Caco-2 (cell line): ENCODE measurements at regions not wholly inside any gene's neighbourhood (a gene's known extent, or its start where the extent isn't known, plus 50 kb on each side); places are given as distances from the start of the nearest gene placed in this dataset.

Source experiments
- BruUV-seq: library from RNA; stranded (reverse); fragments of 400-500 nt; replicated peaks from 2 replicates; lab custom pipeline; 2021; lab: Mats Ljungman, UMichigan
- CTCF ChIA-PET: fragments of 300-600 bp; sonication (Branson Sonifier 250); formaldehyde crosslinking; loops from one replicate; lab custom pipeline; 2022; ENCODE audit warnings: antibody characterized with exemption; lab: Charles Lee
- POLR2A ChIA-PET: fragments of 300-600 bp; sonication (Branson Sonifier 250); formaldehyde crosslinking; loops from one replicate; lab custom pipeline; 2022; ENCODE audit warnings: antibody characterized with exemption; lab: Charles Lee
- DNase-seq, 2 experiments: peaks; one replicate each; pipeline versions ENCODE4 v3.0.0 to v3.0.0-alpha.2; 2020 to 2022
- H3K27me3 ChIP-seq: replicated peaks from 2 replicates; pipeline ENCODE4 v1.6.0; 2011; ENCODE audit warnings: low read length; ENCODE audit not compliant: control insufficient read depth, insufficient read depth
- H3K36me3 ChIP-seq: 2 replicates; pipeline ENCODE4 v1.5.1; 2011; ENCODE audit warnings: low read length; ENCODE audit not compliant: control insufficient read depth, insufficient read depth
- H3K4me1 ChIP-seq: fragments of 250-450 bp; sonication (Bioruptor Pico); 2 replicates; pipeline ENCODE4 v1.5.1; 2020; ENCODE audit warnings: mild to moderate bottlenecking
- H3K4me3 ChIP-seq: 2 replicates; pipeline ENCODE4 v1.5.1; 2011; ENCODE audit warnings: low read depth, mild to moderate bottlenecking, control low read depth, low read length
- H3K9me3 ChIP-seq: fragments of 250-450 bp; sonication (Bioruptor Pico); 2 replicates; pipeline ENCODE4 v1.5.1; 2020; ENCODE audit warnings: mild to moderate bottlenecking, moderate library complexity
- H3K27ac Mint-ChIP-seq: one replicate; pipeline ENCODE4 v1.8.0; 2022; ENCODE audit warnings: mixed read lengths; ENCODE audit not compliant: unreplicated experiment
- H3K27me3 Mint-ChIP-seq: one replicate; pipeline ENCODE4 v1.8.0; 2022; ENCODE audit warnings: mixed read lengths; ENCODE audit not compliant: insufficient read depth, unreplicated experiment
- H3K36me3 Mint-ChIP-seq: one replicate; pipeline ENCODE4 v1.8.0; 2022; ENCODE audit warnings: mild to moderate bottlenecking, mixed read lengths; ENCODE audit not compliant: insufficient read depth, unreplicated experiment
- H3K4me1 Mint-ChIP-seq: one replicate; pipeline ENCODE4 v1.8.0; 2022; ENCODE audit warnings: low read depth, mixed read lengths; ENCODE audit not compliant: unreplicated experiment
- H3K4me3 Mint-ChIP-seq: one replicate; pipeline ENCODE4 v1.8.0; 2022; ENCODE audit warnings: mild to moderate bottlenecking, moderate library complexity, mixed read lengths; ENCODE audit not compliant: unreplicated experiment
- H3K9me3 Mint-ChIP-seq: one replicate; pipeline ENCODE4 v1.8.0; 2022; ENCODE audit warnings: mixed read lengths; ENCODE audit not compliant: unreplicated experiment
- CTCF ChIP-seq, 2 experiments: fragments of 200-600 bp in 1 of 2; IDR thresholded peaks; 1 replicate in 1 of 2; 2 replicates in 1 of 2; pipeline versions ENCODE4 v1.5.1 to v1.8.0; 2011 to 2022; ENCODE audit warnings: antibody characterized with exemption in 1 of 2, control low read depth in 1 of 2, inconsistent platforms in 1 of 2, low read depth in 1 of 2, low read length in 1 of 2, mild to moderate bottlenecking in 1 of 2, moderate library complexity in 1 of 2; ENCODE audit not compliant: insufficient read depth in 1 of 2, severe bottlenecking in 1 of 2, unreplicated experiment in 1 of 2
- intact Hi-C: fragments of 100-400 bp; cut with micrococcal nuclease; formaldehyde crosslinking; loops from one replicate; pipeline ENCODE4 v1.10.0; 2022; ENCODE audit not compliant: unreplicated experiment

DNA sequence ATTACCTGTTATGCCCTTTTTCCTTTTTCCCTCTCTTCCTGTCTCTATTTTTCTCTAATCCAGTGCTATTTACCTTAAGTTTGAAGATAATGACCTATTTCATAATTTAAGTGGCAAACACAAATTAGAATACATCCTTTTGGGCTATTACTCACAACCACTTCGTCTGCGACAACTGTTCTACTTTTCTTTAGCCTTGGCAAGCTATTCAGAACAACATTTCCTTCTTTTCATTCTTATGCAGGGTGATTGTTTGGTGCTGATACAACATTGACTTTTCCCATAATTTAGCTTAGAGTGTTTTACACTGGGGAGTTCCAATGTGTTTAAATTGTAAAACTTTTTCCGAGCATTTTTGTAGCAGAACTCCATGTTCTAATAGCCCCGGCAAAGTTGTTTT lies 86.6 kb upstream of the S1PR1 start:
- H3K27ac Mint-ChIP-seq: no peak overlapping the region
- BruUV-seq: no TSS peak
- H3K27me3 Mint-ChIP-seq: peaks cover 3% of the 10 kb centered on the region
- no peaks in the 10 kb centered on the region for H3K4me1 Mint-ChIP-seq
- DNase-seq: no peak
- ChIA-PET POLR2A (no interaction called here), CTCF (no interaction called here)
- H3K4me1 ChIP-seq: no peaks in the 10 kb centered on the region
- no peak for TF ChIP-seq CTCF (IDR thresholded peaks at IDR 0.05; ENCODE audit: insufficient read depth in 1 of 2, low read depth in 1 of 2, low read length in 1 of 2, severe bottlenecking in 1 of 2, unreplicated experiment in 1 of 2)
- H3K27me3 ChIP-seq: no peaks in the 10 kb centered on the region
- H3K9me3 ChIP-seq: no peaks in the 10 kb centered on the region
- no peaks in the 10 kb centered on the region for H3K9me3 Mint-ChIP-seq
- intact Hi-C loops: no loop called here
- no peaks in the 10 kb centered on the region for H3K36me3 ChIP-seq
- H3K4me3 Mint-ChIP-seq: no peak overlapping the region
- H3K4me3 ChIP-seq: no peak overlapping the region
- H3K36me3 Mint-ChIP-seq: no peaks in the 10 kb centered on the region

DNA sequence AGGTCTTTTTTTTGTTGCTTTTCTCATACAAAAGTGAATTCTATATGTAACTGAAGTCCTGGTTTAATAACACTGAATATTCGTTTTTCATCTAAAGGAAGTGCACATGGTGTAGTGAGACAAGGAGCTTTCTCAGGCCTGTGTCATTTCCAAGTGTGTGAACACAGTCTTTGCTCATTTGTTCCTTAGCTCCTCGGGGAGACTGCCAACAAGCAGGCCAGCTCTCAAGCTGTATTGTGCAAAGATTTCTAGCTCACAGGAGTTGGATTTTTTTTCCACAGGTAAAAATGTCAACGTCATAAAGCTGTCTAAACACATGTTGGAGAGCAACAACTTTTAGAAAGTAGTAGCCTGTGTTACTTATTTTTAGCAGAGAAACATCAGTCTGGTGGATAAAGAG lies 87.8 kb upstream of the S1PR1 start:
- no peak overlapping the region for H3K4me3 Mint-ChIP-seq
- intact Hi-C loops: no loop called here
- no peaks in the 10 kb centered on the region for H3K9me3 Mint-ChIP-seq
- H3K4me1 Mint-ChIP-seq: no peaks in the 10 kb centered on the region
- peaks cover 3% of the 10 kb centered on the region for H3K27me3 Mint-ChIP-seq
- Histone ChIP-seq H3K4me3 (no peak overlapping the region), H3K36me3 (no peaks in the 10 kb centered on the region), H3K9me3 (no peaks in the 10 kb centered on the region), H3K4me1 (no peaks in the 10 kb centered on the region), H3K27me3 (no peaks in the 10 kb centered on the region)
- no peaks in the 10 kb centered on the region for H3K36me3 Mint-ChIP-seq
- DNase-seq: no peak
- TF ChIP-seq CTCF (IDR thresholded peaks at IDR 0.05; ENCODE audit: insufficient read depth in 1 of 2, low read depth in 1 of 2, low read length in 1 of 2, severe bottlenecking in 1 of 2, unreplicated experiment in 1 of 2): no peak
- no TSS peak for BruUV-seq
- ChIA-PET POLR2A (no interaction called here), CTCF (no interaction called here)
- no peak overlapping the region for H3K27ac Mint-ChIP-seq

DNA sequence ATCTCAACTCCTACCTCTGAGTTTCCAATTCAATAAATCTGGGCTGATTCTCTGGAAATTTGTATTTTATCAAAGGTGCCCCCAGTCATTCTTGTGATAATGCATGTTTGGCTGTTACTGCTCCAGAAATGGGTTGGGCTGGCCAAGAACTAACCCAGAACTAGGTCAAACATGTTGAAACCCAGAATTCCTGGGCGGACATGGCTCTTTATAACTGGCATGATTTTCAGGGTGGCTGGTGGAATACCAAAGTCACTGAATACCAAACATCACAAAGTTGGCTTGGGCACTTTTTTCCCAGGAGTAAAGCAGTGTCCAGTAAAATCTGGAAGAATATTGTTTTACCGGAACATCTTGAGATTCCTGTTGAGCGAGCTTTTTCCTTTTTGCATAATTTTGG lies 89.4 kb upstream of the S1PR1 start:
- Histone ChIP-seq H3K9me3 (no peaks in the 10 kb centered on the region), H3K36me3 (no peaks in the 10 kb centered on the region), H3K4me3 (no peak overlapping the region), H3K27me3 (no peaks in the 10 kb centered on the region), H3K4me1 (no peaks in the 10 kb centered on the region)
- Mint-ChIP-seq H3K36me3 (no peaks in the 10 kb centered on the region), H3K27me3 (peaks cover 3% of the 10 kb centered on the region), H3K4me1 (no peaks in the 10 kb centered on the region), H3K27ac (no peak overlapping the region), H3K9me3 (no peaks in the 10 kb centered on the region), H3K4me3 (no peak overlapping the region)
- CTCF ChIA-PET: no interaction called here
- POLR2A ChIA-PET: no interaction called here
- no TSS peak for BruUV-seq
- intact Hi-C loops: no loop called here
- DNase-seq: no peak
- TF ChIP-seq CTCF (IDR thresholded peaks at IDR 0.05; ENCODE audit: insufficient read depth in 1 of 2, low read depth in 1 of 2, low read length in 1 of 2, severe bottlenecking in 1 of 2, unreplicated experiment in 1 of 2): no peak
